GM18519 (cell line): ENCODE measurements at regions not wholly inside any gene's neighbourhood (a gene's known extent, or its start where the extent isn't known, plus 50 kb on each side); places are given as distances from the start of the nearest gene placed in this dataset.

Experiments
- ATAC-seq: cut with Tn5 transposase; IDR thresholded peaks from one replicate; pipeline ENCODE4 v1.9.1; 2021; ENCODE audit warnings: mild to moderate bottlenecking, moderate library complexity; ENCODE audit not compliant: unreplicated experiment, low FRiP score

- ATAC-seq, result no peak
These were observed 84.4 kb upstream of the SYPL1 start for GRCh38 chr7:106196460-106197021.

- no peak for ATAC-seq
These were observed 81.5 kb upstream of the SYPL1 start for GRCh38 chr7:106193661-106194060.

GRCh38 chr7:106190589-106191330 lies 78.6 kb upstream of the SYPL1 start:
- no peak for ATAC-seq

GRCh38 chr7:106187613-106188350 lies 75.7 kb upstream of the SYPL1 start:
- no peak for ATAC-seq

GRCh38 chr7:106185719-106186118 lies 73.6 kb upstream of the SYPL1 start:
- no peak for ATAC-seq

- ATAC-seq, result no peak
These were observed 71.8 kb upstream of the SYPL1 start for GRCh38 chr7:106183952-106184351.

GRCh38 chr7:106182904-106183303 lies 70.8 kb upstream of the SYPL1 start:
- ATAC-seq, result no peak

GRCh38 chr7:106181658-106182265 lies 69.7 kb upstream of the SYPL1 start:
- no peak for ATAC-seq

- ATAC-seq, result no peak
These were observed 68.6 kb upstream of the SYPL1 start for GRCh38 chr7:106180721-106181120.

GRCh38 chr7:106179256-106179655 lies 67.1 kb upstream of the SYPL1 start:
- no peak for ATAC-seq

- no peak for ATAC-seq
These were observed 66.6 kb upstream of the SYPL1 start for GRCh38 chr7:106178593-106179134.

GRCh38 chr7:106177738-106178592 lies 65.9 kb upstream of the SYPL1 start:
- ATAC-seq, result no peak

GRCh38 chr7:106177300-106177690 lies 65.2 kb upstream of the SYPL1 start:
- no peak for ATAC-seq

GRCh38 chr7:106176414-106177299 lies 64.5 kb upstream of the SYPL1 start:
- ATAC-seq, result peak; percentile 62

GRCh38 chr7:106175507-106175906 lies 63.4 kb upstream of the SYPL1 start:
- no peak for ATAC-seq

GRCh38 chr7:106170651-106171050 lies 58.5 kb upstream of the SYPL1 start:
- no peak for ATAC-seq

- ATAC-seq, result no peak
These were observed 57.9 kb upstream of the SYPL1 start for GRCh38 chr7:106169821-106170610.

GRCh38 chr7:106167439-106168136 lies 55.5 kb upstream of the SYPL1 start:
- ATAC-seq, result no peak
